Non-pigmented ciliary epithelial cell (primary cell): ENCODE measurements at regions not wholly inside any gene's neighbourhood (a gene's known extent, or its start where the extent isn't known, plus 50 kb on each side); places are given as distances from the start of the nearest gene placed in this dataset.
"Not testable (repeated sequence)": the region's sequence is repeated elsewhere in the genome, so short reads cannot be mapped to it uniquely, and the experiment has no call there.

ENCODE experiments used
- DNase-seq: peaks from one replicate; pipeline ENCODE4 v3.0.0-alpha.2; 2010; ENCODE audit warnings: low read depth

DNA sequence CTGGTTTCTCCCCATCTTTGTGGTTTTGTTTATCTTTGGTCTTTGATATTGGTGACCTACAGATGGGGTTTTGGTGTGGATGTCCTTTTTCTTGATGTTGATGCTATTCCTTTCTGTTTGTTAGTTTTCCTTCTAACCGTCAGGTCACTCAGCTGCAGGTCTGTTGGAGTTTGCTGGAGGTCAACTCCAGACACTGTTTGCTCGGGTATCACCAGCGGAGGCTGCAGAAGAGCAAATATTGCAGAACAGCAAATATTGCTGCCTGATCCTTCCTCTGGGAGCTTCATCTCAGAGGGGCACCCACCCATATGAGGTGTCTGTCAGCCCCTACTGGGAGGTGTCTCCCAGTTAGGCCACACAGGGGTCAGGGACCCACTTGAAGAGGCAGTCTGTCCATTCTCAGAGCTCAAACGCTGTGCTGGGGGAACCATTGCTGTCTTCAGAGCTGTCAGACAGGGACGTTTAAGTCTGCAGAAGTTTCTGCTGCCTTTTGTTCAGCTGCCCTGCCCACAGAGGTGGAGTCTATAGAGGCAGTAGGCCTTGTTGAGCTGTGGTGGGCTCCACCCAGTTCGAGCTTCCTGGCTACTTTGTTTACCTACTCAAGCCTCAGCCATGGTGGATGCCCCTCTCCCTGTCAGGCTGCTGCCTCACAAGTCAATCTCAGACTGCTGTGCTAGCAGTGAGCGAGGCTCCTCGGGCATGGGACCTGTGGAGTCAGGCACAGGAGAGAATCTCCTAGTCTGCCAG is 94.8 kb upstream of the BNIP2 start:
- not testable (repeated sequence) for DNase-seq

DNA sequence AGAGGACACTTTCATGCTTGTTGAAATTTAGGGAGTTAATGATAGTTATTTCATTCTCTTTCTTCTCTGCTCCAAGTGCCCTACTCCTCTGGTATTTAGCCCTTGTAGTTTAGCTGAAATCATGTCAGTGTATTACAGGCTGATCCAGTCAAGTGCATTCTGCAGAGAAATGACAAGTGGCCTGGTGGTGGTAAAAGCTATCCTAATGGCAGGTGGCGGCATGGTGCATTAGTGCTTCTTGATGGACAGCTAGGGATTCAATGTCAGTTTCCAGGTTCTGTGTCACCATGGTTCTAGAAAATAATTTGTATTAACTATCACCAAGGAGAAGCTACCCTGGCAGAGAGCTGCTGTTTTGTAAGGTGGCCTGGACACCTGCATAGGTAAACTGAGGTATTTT is 90.0 kb upstream of the BNIP2 start:
- no peak for DNase-seq

DNA sequence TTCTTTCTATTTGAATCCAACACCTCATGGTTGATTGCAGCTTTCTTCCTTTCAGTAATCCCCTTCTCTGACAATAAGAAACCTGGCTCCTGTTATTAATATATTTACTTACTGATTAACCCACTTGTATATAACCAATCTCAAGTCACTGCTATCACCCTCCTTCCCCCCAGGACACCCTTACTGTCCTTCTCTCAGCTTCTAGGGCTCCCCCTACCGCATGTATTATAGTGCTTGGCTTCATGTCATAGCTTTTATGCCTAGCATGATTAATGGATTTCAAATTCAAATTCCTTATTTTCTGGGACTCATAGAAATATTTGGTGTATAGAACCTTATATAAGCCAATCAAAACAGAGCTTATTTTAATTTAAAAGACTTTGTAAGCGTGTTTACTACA is 75.7 kb upstream of the BNIP2 start:
- DNase-seq = no peak

DNA sequence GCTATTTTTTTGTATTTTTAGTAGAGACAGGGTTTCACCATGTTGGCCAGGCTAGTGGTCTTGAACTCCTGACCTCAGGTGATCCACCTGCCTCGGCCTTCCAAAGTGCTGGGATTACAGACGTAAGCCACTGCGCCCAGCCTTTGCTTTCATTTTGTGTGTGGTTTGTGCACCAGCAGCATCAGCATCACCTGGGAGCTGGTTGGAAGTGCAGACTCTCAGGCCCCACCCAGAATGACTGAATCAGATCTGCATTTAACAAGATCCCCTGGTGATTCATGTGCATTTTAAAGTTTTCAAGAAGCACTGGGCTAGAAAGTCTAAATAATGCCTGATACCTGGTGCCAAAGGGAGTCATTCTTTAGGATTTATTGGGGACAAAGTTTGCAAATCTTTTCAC is 73.4 kb upstream of the BNIP2 start:
- DNase-seq = no peak

DNA sequence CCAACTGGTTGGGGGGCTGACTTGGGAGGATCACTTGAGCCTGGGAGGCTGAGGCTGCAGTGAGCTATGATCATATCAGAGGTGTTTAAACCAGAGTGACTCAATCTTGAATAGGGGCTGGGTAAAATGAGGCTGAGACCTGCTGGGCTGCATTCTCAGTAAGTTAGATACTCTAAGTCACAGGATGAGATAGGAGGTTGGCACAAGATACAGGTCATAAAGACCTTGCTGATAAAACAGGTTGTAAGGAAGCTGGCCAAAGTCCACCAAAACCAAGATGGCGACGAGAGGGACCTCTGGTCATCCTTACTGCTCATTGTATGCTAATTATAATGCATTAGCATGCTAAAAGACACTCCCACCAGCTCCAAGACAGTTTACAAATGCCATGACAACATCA is 71.1 kb upstream of the BNIP2 start:
- DNase-seq = not testable (repeated sequence)

DNA sequence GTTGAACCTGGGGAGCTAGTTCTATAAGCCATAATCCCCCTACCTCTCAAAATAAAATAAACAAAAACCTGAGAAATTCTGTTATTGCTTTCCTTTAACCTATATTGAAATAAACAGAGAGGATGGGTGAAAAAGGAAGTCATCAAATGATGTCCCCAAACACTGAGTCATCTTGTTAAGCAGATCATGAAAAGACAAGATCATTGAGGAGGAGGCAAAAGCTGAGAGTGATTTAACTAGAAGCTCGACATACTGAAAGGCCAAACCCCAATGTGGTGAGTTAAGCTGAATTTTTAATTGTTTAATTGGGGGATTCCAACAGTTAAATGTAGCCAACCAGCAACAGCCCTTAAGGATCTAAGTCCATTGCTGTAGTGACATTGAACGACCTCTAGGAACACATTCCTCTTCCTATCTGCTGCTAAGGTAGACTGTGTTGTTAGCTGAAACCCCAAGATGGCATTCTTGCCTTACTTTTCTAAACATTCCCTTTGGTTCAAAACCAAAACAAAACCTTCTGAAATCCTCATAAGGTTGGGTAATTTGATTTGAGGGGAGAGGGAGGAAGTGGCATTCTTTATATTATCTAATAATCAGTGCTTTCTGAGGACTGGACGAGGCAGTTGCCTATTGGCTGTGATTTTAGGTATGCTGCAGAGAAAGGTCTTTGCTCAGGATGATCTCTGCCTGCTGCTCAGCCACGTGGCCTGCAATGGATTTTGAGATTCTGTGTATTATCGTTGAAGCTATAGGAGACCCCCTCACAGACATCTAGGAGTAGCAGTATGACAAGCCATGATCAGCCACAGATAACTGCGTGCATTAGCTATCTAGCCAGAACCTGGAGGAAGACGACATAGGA is 62.7 kb upstream of the BNIP2 start:
- no peak for DNase-seq

DNA sequence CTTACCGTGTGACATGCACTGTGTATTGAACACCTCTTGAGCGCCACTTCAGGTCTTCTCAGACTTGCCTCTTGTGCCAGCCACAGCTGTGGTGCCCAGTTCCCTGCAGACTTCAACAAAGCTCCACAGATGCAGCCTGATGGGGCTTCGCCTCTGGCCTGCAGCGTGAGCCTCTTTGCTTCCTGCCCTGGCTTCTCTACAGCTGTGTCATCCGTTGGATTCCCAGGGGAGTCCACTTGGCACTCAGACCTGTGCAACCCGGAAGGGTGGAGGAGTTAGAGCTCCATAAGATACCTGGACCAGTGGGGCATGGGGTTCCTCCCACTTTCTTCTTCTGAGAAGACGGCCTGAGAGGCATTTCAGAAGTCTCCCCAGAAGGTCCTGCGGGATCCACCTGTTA is 57.7 kb upstream of the BNIP2 start:
- no peak for DNase-seq

DNA sequence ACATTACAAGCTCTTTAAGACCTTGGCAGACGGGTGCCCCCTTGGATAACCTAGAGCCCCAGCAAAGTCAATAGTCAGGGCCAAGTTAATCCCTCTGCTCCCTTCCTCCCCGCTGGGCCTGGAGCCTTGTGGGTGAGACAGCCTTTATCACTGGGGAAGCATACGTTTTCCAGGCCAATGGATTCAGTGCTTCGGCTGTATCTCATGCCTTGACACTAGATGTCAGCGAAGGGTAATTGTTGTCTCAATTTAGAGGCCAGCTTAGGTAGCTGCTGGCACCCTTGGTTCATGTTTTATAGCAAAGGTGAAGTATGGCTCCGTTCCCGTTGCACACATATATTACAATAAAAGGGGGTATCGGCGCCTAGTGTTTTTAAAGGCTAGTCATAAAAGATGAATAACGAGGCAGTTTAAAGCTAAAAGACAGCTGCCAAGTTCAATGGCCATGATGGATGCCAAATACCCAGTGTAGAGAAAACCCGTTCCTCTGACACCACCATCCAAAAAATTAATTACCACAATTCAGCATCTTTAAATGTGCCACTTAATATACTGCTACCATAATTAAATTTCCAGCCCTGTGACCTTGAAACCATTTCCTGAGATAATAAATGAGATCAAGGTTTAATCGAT is 52.3 kb upstream of the BNIP2 start:
- DNase-seq = peak; percentile 5

DNA sequence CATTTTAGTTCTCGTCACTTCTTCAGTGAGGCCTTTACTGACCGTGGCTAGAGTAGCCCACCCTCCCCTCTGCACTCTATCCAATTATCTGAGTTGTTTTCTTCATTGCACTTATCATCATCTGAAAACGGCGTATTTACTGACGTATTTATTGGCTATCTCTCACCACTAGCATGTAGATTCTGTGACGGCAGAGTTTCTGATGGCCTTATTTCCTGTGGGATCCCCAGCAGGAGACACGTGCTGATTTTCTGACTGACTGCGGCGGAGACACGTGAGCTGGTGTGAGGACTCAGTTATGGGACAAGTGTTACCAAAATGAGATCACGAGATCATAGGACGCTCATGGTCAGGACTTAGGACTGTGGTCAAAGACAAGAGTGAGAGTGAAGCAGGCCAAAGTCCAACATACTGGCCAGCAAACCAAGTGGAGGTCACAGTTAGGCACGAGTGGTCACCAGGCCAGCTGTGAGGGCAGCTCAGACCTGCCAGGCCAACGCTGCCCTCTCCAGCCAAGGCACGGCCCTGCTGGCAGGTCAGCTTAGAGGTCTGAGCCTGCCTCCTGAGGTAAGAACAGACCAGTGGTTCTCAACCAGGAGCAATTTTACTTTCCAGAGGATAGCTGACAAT is 50.6 kb upstream of the BNIP2 start:
- DNase-seq = no peak
